Lung (tissue), 11 donors: ENCODE measurements at regions not wholly inside any gene's neighbourhood (a gene's known extent, or its start where the extent isn't known, plus 50 kb on each side); places are given as distances from the start of the nearest gene placed in this dataset.
"Not testable (repeated sequence)": the region's sequence is repeated elsewhere in the genome, so short reads cannot be mapped to it uniquely, and the experiment has no call there.

Experiments used
- ATAC-seq: fragments of 200-7000 bp; cut with Tn5 transposase; one replicate; pipeline ENCODE4 v1.9.1; 2020; ENCODE audit warnings: moderate number of reproducible peaks; ENCODE audit not compliant: insufficient read depth, low FRiP score
- DNase-seq, 3 donors: peaks; one replicate each; pipeline ENCODE4 v3.0.0-alpha.2; 2013 to 2017
- H3K27ac ChIP-seq, 2 donors: one replicate each; pipeline ENCODE4 v1.5.1; 2013; ENCODE audit warnings: mild to moderate bottlenecking in 2 of 2, moderate library complexity in 2 of 2, control low read depth in 1 of 2, inconsistent platforms in 1 of 2, low read depth in 1 of 2, low read length in 1 of 2
- H3K27me3 ChIP-seq, 3 donors: one replicate each; pipeline ENCODE4 v1.5.1; 2013; ENCODE audit warnings: low read length in 2 of 3; ENCODE audit not compliant: control insufficient read depth in 3 of 3, insufficient read depth in 3 of 3
- H3K36me3 ChIP-seq, 4 donors: one replicate each; pipeline ENCODE4 v1.5.1; 2013; ENCODE audit warnings: low read length in 4 of 4, mild to moderate bottlenecking in 1 of 4, moderate library complexity in 1 of 4; ENCODE audit not compliant: control insufficient read depth in 4 of 4, insufficient read depth in 4 of 4
- H3K4me1 ChIP-seq, 5 donors: one replicate each; pipeline ENCODE4 v1.5.1; 2013; ENCODE audit warnings: low read length in 5 of 5, mild to moderate bottlenecking in 2 of 5, moderate library complexity in 1 of 5; ENCODE audit not compliant: control insufficient read depth in 5 of 5, insufficient read depth in 5 of 5
- H3K4me3 ChIP-seq: one replicate; pipeline ENCODE4 v1.5.1; 2013; ENCODE audit warnings: mild to moderate bottlenecking, control low read depth, moderate library complexity
- H3K9ac ChIP-seq, 2 donors: one replicate each; pipeline ENCODE4 v1.5.1; 2013; ENCODE audit warnings: low read length in 2 of 2, control low read depth in 1 of 2; ENCODE audit not compliant: insufficient read depth in 1 of 2
- H3K9me3 ChIP-seq, 4 donors: one replicate each; pipeline ENCODE4 v1.5.1; 2013; ENCODE audit warnings: low read length in 3 of 4, mild to moderate bottlenecking in 1 of 4, moderate library complexity in 1 of 4; ENCODE audit not compliant: control insufficient read depth in 4 of 4, insufficient read depth in 3 of 4
- WGBS, 2 donors: extraction: QIAGEN DNeasy Blood & Tissue Kit; methylation state at CpG; one replicate each; pipeline ENCODE4 v1.1.7; 2013; 5-methylcytosine and 5-hydroxymethylcytosine counted together
- TF ChIP-seq, protein P1 (sequence below): IDR thresholded peaks from 2 replicates; pipeline ENCODE4 v1.5.1; 2012; ENCODE audit warnings: mild to moderate bottlenecking; ENCODE audit errors: control extremely low read depth, extremely low read depth
- donor health status: control.
- donor health status: control.
- donor health status: Bipolar disorder and iron deficiency.
- donor health status: healthy.
- donor health status: DM: yes; HTN: yes; CAD: no.

GRCh38 chr9:30289435-30289834 is 2095.0 kb upstream of the ACO1 start:
- Histone ChIP-seq H3K9me3 (no peaks in the 10 kb centered on the region), H3K4me3 (no peak overlapping the region), H3K27ac (no peak overlapping the region), H3K9ac (no peak overlapping the region), H3K4me1 (no peaks in the 10 kb centered on the region), H3K27me3 (no peaks in the 10 kb centered on the region), H3K36me3 (no peaks in the 10 kb centered on the region)
- 65 to 86% methylated on average over 2 of the region's 2 CpGs for WGBS, 2 donors
- no peak for DNase-seq
- no peak for ATAC-seq
- TF ChIP-seq, protein P1, sequence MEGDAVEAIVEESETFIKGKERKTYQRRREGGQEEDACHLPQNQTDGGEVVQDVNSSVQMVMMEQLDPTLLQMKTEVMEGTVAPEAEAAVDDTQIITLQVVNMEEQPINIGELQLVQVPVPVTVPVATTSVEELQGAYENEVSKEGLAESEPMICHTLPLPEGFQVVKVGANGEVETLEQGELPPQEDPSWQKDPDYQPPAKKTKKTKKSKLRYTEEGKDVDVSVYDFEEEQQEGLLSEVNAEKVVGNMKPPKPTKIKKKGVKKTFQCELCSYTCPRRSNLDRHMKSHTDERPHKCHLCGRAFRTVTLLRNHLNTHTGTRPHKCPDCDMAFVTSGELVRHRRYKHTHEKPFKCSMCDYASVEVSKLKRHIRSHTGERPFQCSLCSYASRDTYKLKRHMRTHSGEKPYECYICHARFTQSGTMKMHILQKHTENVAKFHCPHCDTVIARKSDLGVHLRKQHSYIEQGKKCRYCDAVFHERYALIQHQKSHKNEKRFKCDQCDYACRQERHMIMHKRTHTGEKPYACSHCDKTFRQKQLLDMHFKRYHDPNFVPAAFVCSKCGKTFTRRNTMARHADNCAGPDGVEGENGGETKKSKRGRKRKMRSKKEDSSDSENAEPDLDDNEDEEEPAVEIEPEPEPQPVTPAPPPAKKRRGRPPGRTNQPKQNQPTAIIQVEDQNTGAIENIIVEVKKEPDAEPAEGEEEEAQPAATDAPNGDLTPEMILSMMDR, result no peak

- not testable (repeated sequence) for H3K36me3 ChIP-seq, H3K27ac ChIP-seq, H3K9ac ChIP-seq, H3K4me1 ChIP-seq, H3K4me3 ChIP-seq, H3K9me3 ChIP-seq, DNase-seq, ATAC-seq, H3K27me3 ChIP-seq
Measured at GRCh38 chr9:30292026-30292425, 2092.4 kb upstream of the ACO1 start.

GRCh38 chr9:30293231-30293630 is 2091.2 kb upstream of the ACO1 start:
- ATAC-seq (no peak), DNase-seq (no peak)
- Histone ChIP-seq H3K27me3 (no peaks in the 10 kb centered on the region), H3K4me1 (no peaks in the 10 kb centered on the region), H3K9me3 (no peaks in the 10 kb centered on the region), H3K36me3 (no peaks in the 10 kb centered on the region), H3K27ac (no peak overlapping the region), H3K4me3 (no peak overlapping the region), H3K9ac (no peak overlapping the region)
- TF ChIP-seq, protein P1, result no peak
- 65 to 73% methylated on average over 1 of the region's 1 CpG for WGBS, 2 donors

- Histone ChIP-seq H3K4me1 (no peaks in the 10 kb centered on the region), H3K27me3 (no peaks in the 10 kb centered on the region), H3K4me3 (no peak overlapping the region), H3K27ac (no peak overlapping the region), H3K36me3 (no peaks in the 10 kb centered on the region), H3K9ac (no peak overlapping the region), H3K9me3 (peaks cover 0 to 2% (median 0%) of the 10 kb centered on the region in 4 donors)
- TF ChIP-seq, protein P1, result no peak
- no peak for DNase-seq
- ATAC-seq, result no peak
- 95 to 96% methylated on average over 25 of the region's 25 CpGs for WGBS, 2 donors
Measured at GRCh38 chr9:30299126-30299780, 2085.2 kb upstream of the ACO1 start.
